Muscle layer of colon (tissue), 2 donors: ENCODE measurements at regions not wholly inside any gene's neighbourhood (a gene's known extent, or its start where the extent isn't known, plus 50 kb on each side); places are given as distances from the start of the nearest gene placed in this dataset.

ENCODE experiments used
- H3K27ac ChIP-seq: one replicate; pipeline ENCODE4 v1.7.0; 2013; ENCODE audit warnings: low read depth, mild to moderate bottlenecking, low read length, moderate library complexity
- H3K27me3 ChIP-seq, 2 donors: one replicate each; pipeline ENCODE4 v1.7.0; 2013; ENCODE audit warnings: low read length in 2 of 2, mild to moderate bottlenecking in 2 of 2; ENCODE audit not compliant: insufficient read depth in 2 of 2, control insufficient read depth in 1 of 2
- H3K36me3 ChIP-seq: one replicate; pipeline ENCODE4 v1.7.0; 2013; ENCODE audit warnings: mild to moderate bottlenecking, low read length; ENCODE audit not compliant: insufficient read depth
- H3K4me1 ChIP-seq: one replicate; pipeline ENCODE4 v1.7.0; 2013; ENCODE audit warnings: mild to moderate bottlenecking, low read length; ENCODE audit not compliant: insufficient read depth
- H3K4me3 ChIP-seq, 2 donors: one replicate each; pipeline ENCODE4 v1.7.0; 2013; ENCODE audit warnings: low read length in 2 of 2, low read depth in 1 of 2, mild to moderate bottlenecking in 1 of 2, moderate library complexity in 1 of 2
- H3K9ac ChIP-seq: one replicate; pipeline ENCODE4 v1.7.0; 2013; ENCODE audit warnings: low read length
- H3K9me3 ChIP-seq: one replicate; pipeline ENCODE4 v1.7.0; 2013; ENCODE audit warnings: mild to moderate bottlenecking, low read length
- donor health status: abdominal sarcoma.
- donor health status: Adenocarcinoma of cecum.

GRCh38 chr2:215611609-215612386 lies 175.9 kb upstream of the FN1 start:
- no peaks in the 10 kb centered on the region for H3K36me3 ChIP-seq
- H3K27me3 ChIP-seq = no peaks in the 10 kb centered on the region
- no peak overlapping the region for H3K27ac ChIP-seq
- H3K9ac ChIP-seq = no peak overlapping the region
- H3K9me3 ChIP-seq = no peaks in the 10 kb centered on the region
- H3K4me1 ChIP-seq = no peaks in the 10 kb centered on the region
- H3K4me3 ChIP-seq = no peak overlapping the region

DNA sequence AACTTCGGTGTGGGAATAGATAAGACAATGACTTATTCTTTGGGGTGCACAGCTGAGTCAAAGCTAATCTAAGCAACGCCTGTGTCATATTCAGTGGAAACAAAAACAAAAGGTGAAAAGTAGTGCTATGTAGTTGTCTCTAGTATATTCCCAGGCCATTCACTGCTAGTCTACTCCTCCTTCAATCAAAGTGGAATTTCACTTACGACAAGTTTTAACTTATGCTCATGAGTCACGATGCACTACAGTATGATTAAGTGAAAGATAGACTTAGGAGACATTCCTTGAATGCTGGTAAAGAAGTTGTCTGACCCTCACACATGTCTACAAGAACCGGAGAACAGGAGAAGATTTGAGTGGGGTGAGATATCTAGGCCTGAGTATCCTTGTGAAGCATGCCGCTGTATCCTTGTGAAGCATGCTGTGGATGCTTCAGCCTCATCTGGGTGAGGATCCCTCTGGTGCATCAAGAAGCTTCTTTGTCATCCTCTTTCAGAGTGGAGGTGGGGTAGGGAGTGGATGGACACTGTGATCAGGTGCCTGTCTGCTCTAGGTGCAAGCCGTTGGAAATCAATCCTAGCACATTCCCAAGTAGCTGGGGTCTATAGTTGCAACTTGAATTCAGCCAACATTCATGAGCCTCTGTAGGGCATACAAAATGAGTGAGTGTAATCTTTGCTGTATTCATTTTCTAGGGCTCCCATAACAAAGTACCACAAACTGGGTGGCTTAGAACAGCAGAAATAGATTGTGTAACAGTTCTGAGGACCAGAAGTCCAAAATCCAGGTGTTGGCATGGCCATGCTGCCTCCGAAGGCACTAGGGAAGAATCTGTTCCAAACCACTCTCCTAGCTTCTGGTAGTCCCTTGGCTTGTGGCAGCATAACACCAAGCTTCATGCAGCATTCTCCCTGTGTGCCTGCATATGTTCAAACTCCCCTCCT lies 173.5 kb upstream of the FN1 start:
- H3K9ac ChIP-seq = no peak overlapping the region
- no peak overlapping the region for H3K27ac ChIP-seq
- H3K27me3 ChIP-seq = no peaks in the 10 kb centered on the region
- no peak overlapping the region for H3K4me3 ChIP-seq
- no peaks in the 10 kb centered on the region for H3K36me3 ChIP-seq
- no peaks in the 10 kb centered on the region for H3K4me1 ChIP-seq
- H3K9me3 ChIP-seq = no peaks in the 10 kb centered on the region

- Histone ChIP-seq H3K9me3 (no peaks in the 10 kb centered on the region), H3K4me3 (no peak overlapping the region), H3K4me1 (no peaks in the 10 kb centered on the region), H3K27me3 (no peaks in the 10 kb centered on the region), H3K9ac (no peak overlapping the region), H3K27ac (no peak overlapping the region), H3K36me3 (no peaks in the 10 kb centered on the region)
Observed at GRCh38 chr2:215607766-215608165, 171.9 kb upstream of the FN1 start.

GRCh38 chr2:215606219-215606618 lies 170.4 kb upstream of the FN1 start:
- Histone ChIP-seq H3K9me3 (no peaks in the 10 kb centered on the region), H3K27me3 (no peaks in the 10 kb centered on the region), H3K27ac (no peak overlapping the region), H3K4me3 (no peak overlapping the region), H3K9ac (no peak overlapping the region), H3K36me3 (no peaks in the 10 kb centered on the region), H3K4me1 (no peaks in the 10 kb centered on the region)

DNA sequence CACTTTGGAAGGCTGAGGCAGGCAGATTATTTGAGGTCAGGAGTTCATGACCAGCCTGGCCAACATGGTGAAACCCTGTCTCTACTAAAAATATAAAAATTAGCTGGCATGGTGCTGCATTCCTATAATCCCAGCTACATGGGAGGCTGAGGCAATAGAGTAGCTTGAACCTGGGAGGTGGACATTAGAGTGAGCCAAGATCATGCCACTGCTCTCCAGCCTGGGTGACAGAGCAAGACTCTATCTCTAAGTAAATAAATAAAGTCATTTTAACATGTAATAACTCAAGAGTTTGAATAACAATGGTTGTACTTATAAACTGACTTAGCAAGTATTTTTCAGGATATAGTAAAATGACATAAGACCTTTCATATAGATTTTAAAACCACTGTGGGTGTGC lies 169.3 kb upstream of the FN1 start:
- Histone ChIP-seq H3K27me3 (no peaks in the 10 kb centered on the region), H3K9ac (no peak overlapping the region), H3K4me3 (no peak overlapping the region), H3K36me3 (no peaks in the 10 kb centered on the region), H3K27ac (no peak overlapping the region), H3K4me1 (no peaks in the 10 kb centered on the region), H3K9me3 (no peaks in the 10 kb centered on the region)

DNA sequence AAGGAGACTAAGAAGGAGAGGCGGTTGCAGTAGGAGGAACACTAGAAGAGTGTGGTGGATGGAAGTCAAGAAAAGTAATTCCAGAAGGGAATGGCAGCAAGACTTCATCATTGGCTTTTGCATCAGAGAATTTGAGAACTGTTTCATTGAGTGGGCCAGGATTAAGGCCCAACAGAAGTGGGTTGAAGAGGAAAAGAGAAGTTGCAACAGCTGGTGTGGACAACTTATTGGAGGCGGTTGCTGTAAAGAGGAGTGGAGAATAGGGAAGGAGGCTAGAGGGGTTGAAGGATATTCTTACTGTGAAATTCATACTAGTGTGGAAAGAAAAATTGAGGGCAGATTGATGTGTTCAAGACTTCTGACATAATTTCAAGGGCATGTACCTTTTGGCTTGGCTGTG lies 168.7 kb upstream of the FN1 start:
- Histone ChIP-seq H3K9ac (no peak overlapping the region), H3K9me3 (no peaks in the 10 kb centered on the region), H3K4me3 (no peak overlapping the region), H3K27me3 (no peaks in the 10 kb centered on the region), H3K4me1 (no peaks in the 10 kb centered on the region), H3K27ac (no peak overlapping the region), H3K36me3 (no peaks in the 10 kb centered on the region)

DNA sequence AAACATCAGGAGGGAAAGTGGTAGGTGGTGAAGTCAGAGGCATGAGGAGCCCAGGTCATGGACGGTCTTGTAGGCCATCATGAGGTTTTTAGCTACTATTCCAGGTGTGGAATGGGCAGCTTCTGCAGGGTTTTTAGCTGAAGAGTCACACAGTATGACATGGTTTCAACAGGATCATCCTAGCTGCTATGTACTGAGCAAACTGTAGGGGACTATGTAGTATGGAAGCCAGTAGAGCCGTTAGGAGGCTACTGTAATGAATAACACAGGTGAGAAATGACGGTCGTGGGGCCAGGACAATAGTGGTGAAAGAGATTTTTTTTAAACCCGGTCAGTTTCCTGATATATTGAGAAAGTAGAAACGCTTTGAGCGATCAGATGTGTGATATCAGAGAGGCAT lies 167.6 kb upstream of the FN1 start:
- Histone ChIP-seq H3K27me3 (no peaks in the 10 kb centered on the region), H3K36me3 (no peaks in the 10 kb centered on the region), H3K27ac (no peak overlapping the region), H3K4me3 (no peak overlapping the region), H3K9ac (no peak overlapping the region), H3K4me1 (no peaks in the 10 kb centered on the region), H3K9me3 (no peaks in the 10 kb centered on the region)

GRCh38 chr2:215602997-215603396 lies 167.1 kb upstream of the FN1 start:
- H3K4me3 ChIP-seq = no peak overlapping the region
- no peaks in the 10 kb centered on the region for H3K9me3 ChIP-seq
- H3K9ac ChIP-seq = no peak overlapping the region
- no peaks in the 10 kb centered on the region for H3K4me1 ChIP-seq
- no peak overlapping the region for H3K27ac ChIP-seq
- no peaks in the 10 kb centered on the region for H3K36me3 ChIP-seq
- no peaks in the 10 kb centered on the region for H3K27me3 ChIP-seq

DNA sequence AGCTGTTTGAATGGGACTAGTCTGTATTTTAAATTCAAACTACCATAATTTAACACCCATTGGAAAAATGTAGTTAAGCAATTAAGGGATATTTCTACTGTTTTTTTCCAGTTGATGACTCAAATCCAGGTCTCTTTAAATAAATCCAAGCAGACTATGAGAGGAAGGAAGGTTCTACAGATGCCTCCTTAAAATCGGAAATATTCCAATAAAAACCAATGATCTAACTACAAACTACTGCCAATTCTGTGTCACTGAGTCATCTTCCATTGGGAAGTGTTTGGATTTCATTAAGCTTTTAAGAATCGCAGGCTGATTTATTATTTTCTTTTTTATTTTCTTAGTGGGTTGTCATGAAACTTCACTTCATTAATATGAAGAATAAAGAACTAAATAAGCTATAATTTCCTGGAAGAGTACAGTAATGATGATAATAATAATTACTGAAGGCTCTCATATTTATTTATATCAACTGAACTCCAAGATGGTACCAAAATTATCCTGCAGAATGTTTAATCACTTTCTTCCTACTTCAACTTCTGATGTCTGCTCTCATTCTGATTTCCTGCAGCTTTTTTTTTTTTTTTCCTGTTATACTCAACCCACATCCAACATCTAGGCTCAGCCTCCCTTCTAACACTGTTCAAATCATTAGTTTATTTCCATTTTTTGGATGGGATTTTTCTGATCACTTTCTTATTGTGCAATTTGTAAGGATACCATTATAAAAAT lies 166.3 kb upstream of the FN1 start:
- Histone ChIP-seq H3K9me3 (no peaks in the 10 kb centered on the region), H3K36me3 (no peaks in the 10 kb centered on the region), H3K27ac (no peak overlapping the region), H3K27me3 (no peaks in the 10 kb centered on the region), H3K4me1 (no peaks in the 10 kb centered on the region), H3K4me3 (no peak overlapping the region), H3K9ac (no peak overlapping the region)

DNA sequence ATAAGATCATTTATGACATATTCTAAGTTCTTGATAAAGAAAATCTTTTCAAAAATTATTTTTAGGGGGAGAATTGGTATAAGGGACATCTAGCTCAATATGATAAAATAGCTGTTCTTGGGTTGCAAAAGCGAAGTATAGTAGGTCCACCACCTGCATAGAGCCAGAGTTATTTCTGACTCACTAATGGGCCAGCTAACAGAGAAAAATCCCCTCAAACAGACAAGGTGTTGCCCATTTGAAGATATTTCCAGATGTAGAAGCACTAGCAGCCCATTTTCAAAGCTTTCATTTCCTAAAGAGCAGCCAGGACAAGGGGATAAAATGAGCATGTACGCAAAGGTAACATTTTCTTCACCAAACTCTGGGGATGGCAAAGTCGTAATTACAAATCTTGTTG lies 165.7 kb upstream of the FN1 start:
- Histone ChIP-seq H3K27ac (no peak overlapping the region), H3K9ac (no peak overlapping the region), H3K27me3 (no peaks in the 10 kb centered on the region), H3K4me3 (no peak overlapping the region), H3K36me3 (no peaks in the 10 kb centered on the region), H3K9me3 (no peaks in the 10 kb centered on the region), H3K4me1 (no peaks in the 10 kb centered on the region)

- H3K4me3 ChIP-seq = no peak overlapping the region
- no peak overlapping the region for H3K9ac ChIP-seq
- H3K27me3 ChIP-seq = no peaks in the 10 kb centered on the region
- H3K9me3 ChIP-seq = no peaks in the 10 kb centered on the region
- H3K27ac ChIP-seq = no peak overlapping the region
- no peaks in the 10 kb centered on the region for H3K36me3 ChIP-seq
- no peaks in the 10 kb centered on the region for H3K4me1 ChIP-seq
Observed at GRCh38 chr2:215598376-215598975, 162.6 kb upstream of the FN1 start.
